B cell (primary cell): ENCODE measurements at regions not wholly inside any gene's neighbourhood (a gene's known extent, or its start where the extent isn't known, plus 50 kb on each side); places are given as distances from the start of the nearest gene placed in this dataset.

Experiments
- CTCF ChIP-seq: fragments of 200-600 bp; IDR thresholded peaks from one replicate; pipeline ENCODE4 v1.8.0; 2022; ENCODE audit warnings: antibody characterized with exemption, mild to moderate bottlenecking
- EZH2 ChIP-seq: IDR thresholded peaks from 2 replicates; pipeline ENCODE4 v1.6.1; 2012; ENCODE audit warnings: borderline replicate concordance, low read depth, mild to moderate bottlenecking, moderate library complexity, low read length; ENCODE audit not compliant: insufficient read depth, poor library complexity, severe bottlenecking

GRCh38 chr2:221337957-221338685, 234.0 kb downstream of the EPHA4 start:
- TF ChIP-seq CTCF = no peak
- no peak for TF ChIP-seq EZH2
